H9 (cell line): ENCODE measurements at regions not wholly inside any gene's neighbourhood (a gene's known extent, or its start where the extent isn't known, plus 50 kb on each side); places are given as distances from the start of the nearest gene placed in this dataset.

Experiments used
- DNase-seq: peaks from one replicate; pipeline ENCODE4 v3.0.0-alpha.2; 2017
- H2AFZ ChIP-seq: one replicate; pipeline ENCODE4 v1.6.1; 2013; ENCODE audit warnings: mild to moderate bottlenecking, low read length, control low read depth, moderate library complexity
- H2AK5ac ChIP-seq: 2 replicates; pipeline ENCODE4 v1.6.1; 2013; ENCODE audit warnings: low read length, control low read depth, mixed read lengths; ENCODE audit not compliant: insufficient read length
- H2BK120ac ChIP-seq: one replicate; pipeline ENCODE4 v1.6.1; 2013; ENCODE audit warnings: low read depth, mild to moderate bottlenecking, low read length, control low read depth, inconsistent platforms; ENCODE audit not compliant: poor library complexity, severe bottlenecking
- H2BK12ac ChIP-seq: 2 replicates; pipeline ENCODE4 v1.6.1; 2013; ENCODE audit warnings: low read length, control low read depth, mixed read lengths, low read depth; ENCODE audit not compliant: insufficient read length
- H2BK15ac ChIP-seq: 2 replicates; pipeline ENCODE4 v1.6.1; 2013; ENCODE audit warnings: low read depth, low read length, control low read depth
- H2BK20ac ChIP-seq: one replicate; pipeline ENCODE4 v1.6.1; 2013; ENCODE audit warnings: low read depth, mild to moderate bottlenecking, low read length, control low read depth, inconsistent platforms; ENCODE audit not compliant: poor library complexity, severe bottlenecking
- H2BK5ac ChIP-seq: 2 replicates; pipeline ENCODE4 v1.6.1; 2013; ENCODE audit warnings: low read length, control low read depth, mixed read lengths; ENCODE audit not compliant: insufficient read length
- H3K14ac ChIP-seq: 2 replicates; pipeline ENCODE4 v1.6.1; 2013; ENCODE audit warnings: low read length, control low read depth; ENCODE audit not compliant: insufficient read depth
- H3K18ac ChIP-seq: 2 replicates; pipeline ENCODE4 v1.6.1; 2013; ENCODE audit warnings: low read depth, mild to moderate bottlenecking, mixed read lengths, low read length, control low read depth; ENCODE audit not compliant: insufficient read length
- H3K23ac ChIP-seq: 2 replicates; pipeline ENCODE4 v1.6.1; 2013; ENCODE audit warnings: low read length, control low read depth, mixed read lengths, low read depth; ENCODE audit not compliant: insufficient read length
- H3K23me2 ChIP-seq: 2 replicates; pipeline ENCODE4 v1.6.1; 2013; ENCODE audit warnings: low read depth, mild to moderate bottlenecking, mixed read lengths, low read length, control low read depth; ENCODE audit not compliant: insufficient read length, poor library complexity, severe bottlenecking
- H3K27ac ChIP-seq: 2 replicates; pipeline ENCODE4 v1.5.1; 2013; ENCODE audit warnings: low read length, control low read depth, mixed read lengths, low read depth; ENCODE audit not compliant: insufficient read length
- H3K27me3 ChIP-seq: 2 replicates; pipeline ENCODE4 v1.6.1; 2013; ENCODE audit warnings: low read length, control low read depth, inconsistent platforms; ENCODE audit not compliant: insufficient read depth
- H3K4ac ChIP-seq: 2 replicates; pipeline ENCODE4 v1.6.1; 2013; ENCODE audit warnings: low read depth, mild to moderate bottlenecking, control low read depth, inconsistent platforms, low read length, moderate library complexity
- H3K4me1 ChIP-seq: 2 replicates; pipeline ENCODE4 v1.6.1; 2013; ENCODE audit warnings: low read length, control low read depth, inconsistent platforms; ENCODE audit not compliant: insufficient read depth
- H3K4me2 ChIP-seq: 2 replicates; pipeline ENCODE4 v1.6.1; 2013; ENCODE audit warnings: low read length, control low read depth, mixed read lengths; ENCODE audit not compliant: insufficient read length, insufficient read depth
- H3K56ac ChIP-seq: 2 replicates; pipeline ENCODE4 v1.6.1; 2013; ENCODE audit warnings: low read depth, mild to moderate bottlenecking, mixed read lengths, low read length, control low read depth; ENCODE audit not compliant: insufficient read length
- H3K79me1 ChIP-seq: 2 replicates; pipeline ENCODE4 v1.6.1; 2013; ENCODE audit warnings: low read depth, mild to moderate bottlenecking, moderate library complexity, low read length, control low read depth, inconsistent platforms; ENCODE audit not compliant: insufficient read depth, poor library complexity, severe bottlenecking
- H3K79me2 ChIP-seq: 2 replicates; pipeline ENCODE4 v1.6.1; 2013; ENCODE audit warnings: low read length, control low read depth, inconsistent platforms; ENCODE audit not compliant: insufficient read depth
- H3K9ac ChIP-seq: 2 replicates; pipeline ENCODE4 v1.6.1; 2013; ENCODE audit warnings: low read length, control low read depth, mixed read lengths; ENCODE audit not compliant: insufficient read length; ENCODE audit errors: extremely low read depth
- H3K9me3 ChIP-seq: one replicate; pipeline ENCODE4 v1.6.1; 2013; ENCODE audit warnings: low read depth, low read length, inconsistent platforms; ENCODE audit not compliant: control insufficient read depth
- H3T11ph ChIP-seq: one replicate; pipeline ENCODE4 v1.6.1; 2013; ENCODE audit warnings: mild to moderate bottlenecking, low read length, control low read depth, inconsistent platforms
- H4K20me1 ChIP-seq: one replicate; pipeline ENCODE4 v1.6.1; 2013; ENCODE audit not compliant: control insufficient read depth, insufficient read length, insufficient read depth
- H4K5ac ChIP-seq: 2 replicates; pipeline ENCODE4 v1.6.1; 2013; ENCODE audit warnings: low read depth, mild to moderate bottlenecking, mixed read lengths, low read length, control low read depth; ENCODE audit not compliant: insufficient read length
- H4K8ac ChIP-seq: replicated peaks from 2 replicates; pipeline ENCODE4 v1.6.1; 2013; ENCODE audit warnings: low read length, control low read depth, mixed read lengths, low read depth; ENCODE audit not compliant: insufficient read length
- H4K91ac ChIP-seq: 2 replicates; pipeline ENCODE4 v1.6.1; 2013; ENCODE audit warnings: low read depth, mild to moderate bottlenecking, moderate library complexity, mixed read lengths, low read length, control low read depth; ENCODE audit not compliant: insufficient read length
- H3K27ac Mint-ChIP-seq, 3 experiments: 2 replicates in 2 of 3; 3 replicates in 1 of 3; pipeline ENCODE4 v1.8.0; 2020 to 2021; ENCODE audit warnings: mixed read lengths in 3 of 3, mild to moderate bottlenecking in 1 of 3, moderate library complexity in 1 of 3
- H3K27me3 Mint-ChIP-seq: 2 replicates; pipeline ENCODE4 v1.8.0; 2021; ENCODE audit warnings: low read depth, mild to moderate bottlenecking, moderate library complexity, mixed read lengths
- H3K36me3 Mint-ChIP-seq, 3 experiments: 2 replicates in 2 of 3; 3 replicates in 1 of 3; pipeline ENCODE4 v1.8.0; 2020 to 2021; ENCODE audit warnings: low read depth in 3 of 3, mixed read lengths in 3 of 3; ENCODE audit not compliant: insufficient read depth in 1 of 3
- H3K4me1 Mint-ChIP-seq, 2 experiments: 2 replicates each; pipeline ENCODE4 v1.8.0; 2020; ENCODE audit warnings: mixed read lengths in 2 of 2
- H3K4me3 Mint-ChIP-seq, 2 experiments: 2 replicates in 1 of 2; 3 replicates in 1 of 2; pipeline ENCODE4 v1.8.0; 2020 to 2021; ENCODE audit warnings: mild to moderate bottlenecking in 2 of 2, mixed read lengths in 2 of 2, moderate library complexity in 1 of 2
- H3K9me3 Mint-ChIP-seq, 2 experiments: 2 replicates in 1 of 2; 3 replicates in 1 of 2; pipeline ENCODE4 v1.8.0; 2020; ENCODE audit warnings: mild to moderate bottlenecking in 2 of 2, mixed read lengths in 2 of 2, moderate library complexity in 1 of 2
- WGBS: extraction: QIAGEN DNeasy Blood & Tissue Kit; methylation state at CpG from one replicate; pipeline ENCODE4 v1.1.7; 2013; ENCODE audit warnings: missing lambda C conversion rate, low lambda C conversion rate, mixed read lengths; ENCODE audit not compliant: insufficient read length; ENCODE audit errors: extremely low coverage; 5-methylcytosine and 5-hydroxymethylcytosine counted together
- TF ChIP-seq, protein P1 (sequence below): fragments of 200-600 bp; sonication (generic); conservative IDR thresholded peaks from 3 replicates; pipeline ENCODE4 v1.8.0; 2021; ENCODE audit warnings: antibody characterized with exemption, mild to moderate bottlenecking

- no peaks in the 10 kb centered on the region; a peak in 1 of 5 replicates for H3K9me3 Mint-ChIP-seq
- H3K27me3 Mint-ChIP-seq, result no peaks in the 10 kb centered on the region
- Histone ChIP-seq H2AFZ (no peak overlapping the region), H3K23me2 (no peaks in the 10 kb centered on the region), H3K4me2 (no peak overlapping the region), H4K91ac (no peak overlapping the region), H4K20me1 (no peaks in the 10 kb centered on the region), H3K9ac (no peak overlapping the region), H4K8ac (no peak overlapping the region), H3K14ac (no peak overlapping the region), H2BK120ac (no peak overlapping the region), H3K79me1 (no peaks in the 10 kb centered on the region), H3K4me1 (peaks cover 11% of the 10 kb centered on the region; the same call in 1 of the 2 replicates), H3K27me3 (no peaks in the 10 kb centered on the region), H3K79me2 (no peaks in the 10 kb centered on the region), H3K9me3 (no peaks in the 10 kb centered on the region), H2BK20ac (no peak overlapping the region), H3K18ac (no peak overlapping the region), H2BK5ac (no peak overlapping the region), H2BK15ac (no peak overlapping the region), H4K5ac (no peak overlapping the region), H3K27ac (no peak overlapping the region), H2AK5ac (no peak overlapping the region), H3K4ac (no peak overlapping the region), H3K23ac (no peak overlapping the region), H2BK12ac (no peak overlapping the region), H3K56ac (no peak overlapping the region), H3T11ph (no peak overlapping the region)
- H3K4me3 Mint-ChIP-seq, result peak overlapping the region; percentile 1 to 4; a peak in 2 of 5 replicates
- TF ChIP-seq, protein P1, sequence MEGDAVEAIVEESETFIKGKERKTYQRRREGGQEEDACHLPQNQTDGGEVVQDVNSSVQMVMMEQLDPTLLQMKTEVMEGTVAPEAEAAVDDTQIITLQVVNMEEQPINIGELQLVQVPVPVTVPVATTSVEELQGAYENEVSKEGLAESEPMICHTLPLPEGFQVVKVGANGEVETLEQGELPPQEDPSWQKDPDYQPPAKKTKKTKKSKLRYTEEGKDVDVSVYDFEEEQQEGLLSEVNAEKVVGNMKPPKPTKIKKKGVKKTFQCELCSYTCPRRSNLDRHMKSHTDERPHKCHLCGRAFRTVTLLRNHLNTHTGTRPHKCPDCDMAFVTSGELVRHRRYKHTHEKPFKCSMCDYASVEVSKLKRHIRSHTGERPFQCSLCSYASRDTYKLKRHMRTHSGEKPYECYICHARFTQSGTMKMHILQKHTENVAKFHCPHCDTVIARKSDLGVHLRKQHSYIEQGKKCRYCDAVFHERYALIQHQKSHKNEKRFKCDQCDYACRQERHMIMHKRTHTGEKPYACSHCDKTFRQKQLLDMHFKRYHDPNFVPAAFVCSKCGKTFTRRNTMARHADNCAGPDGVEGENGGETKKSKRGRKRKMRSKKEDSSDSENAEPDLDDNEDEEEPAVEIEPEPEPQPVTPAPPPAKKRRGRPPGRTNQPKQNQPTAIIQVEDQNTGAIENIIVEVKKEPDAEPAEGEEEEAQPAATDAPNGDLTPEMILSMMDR, result no peak
- peaks cover 46 to 53% of the 10 kb centered on the region in 2 experiments for H3K4me1 Mint-ChIP-seq
- DNase-seq, result no peak
- no CpG with 5 or more reads among the region's 4 CpGs for WGBS
- no peaks in the 10 kb centered on the region for H3K36me3 Mint-ChIP-seq
- H3K27ac Mint-ChIP-seq, result peak overlapping the region; percentile 8 to 85 (median 15); a peak in 3 of 7 replicates
Observed at GRCh38 chr4:138724530-138724929, 291.1 kb upstream of the NOCT start.
